Activated CD4-positive, alpha-beta memory T cell treated with anti-CD3 and anti-CD28 coated beads for 36 hours (primary cell): ENCODE measurements at regions not wholly inside any gene's neighbourhood (a gene's known extent, or its start where the extent isn't known, plus 50 kb on each side); places are given as distances from the start of the nearest gene placed in this dataset.
"Not testable (repeated sequence)": the region's sequence is repeated elsewhere in the genome, so short reads cannot be mapped to it uniquely, and the experiment has no call there.

Source experiments
- CTCF ChIA-PET: fragments of 350-600 bp; sonication (Branson Sonifier 250); formaldehyde crosslinking; loops from one replicate; lab custom pipeline; 2021; ENCODE audit warnings: antibody characterized with exemption, inconsistent platforms; lab: Charles Lee
- POLR2A ChIA-PET: fragments of 350-600 bp; sonication (Branson Sonifier 250); formaldehyde crosslinking; loops from one replicate; lab custom pipeline; 2021; ENCODE audit warnings: antibody characterized with exemption; lab: Charles Lee
- DNase-seq: peaks from one replicate; pipeline ENCODE4 v3.0.0-alpha.2; 2020
- H3K27ac Mint-ChIP-seq: one replicate; pipeline ENCODE4 v1.8.0; 2021; ENCODE audit warnings: mixed read lengths
- H3K27me3 Mint-ChIP-seq: one replicate; pipeline ENCODE4 v1.8.0; 2021; ENCODE audit warnings: mixed read lengths
- H3K36me3 Mint-ChIP-seq: one replicate; pipeline ENCODE4 v1.8.0; 2021; ENCODE audit warnings: mixed read lengths
- H3K4me1 Mint-ChIP-seq: one replicate; pipeline ENCODE4 v1.8.0; 2021; ENCODE audit warnings: low read depth, mixed read lengths
- H3K4me3 Mint-ChIP-seq: one replicate; pipeline ENCODE4 v1.8.0; 2021; ENCODE audit warnings: mild to moderate bottlenecking, mixed read lengths
- H3K9me3 Mint-ChIP-seq: one replicate; pipeline ENCODE4 v1.8.0; 2021; ENCODE audit warnings: mixed read lengths
- intact Hi-C: fragments of 100-400 bp; cut with micrococcal nuclease; formaldehyde crosslinking; loops from one replicate; pipeline ENCODE4 v1.15.1; 2023

- DNase-seq: no peak
- H3K4me1 Mint-ChIP-seq: no peaks in the 10 kb centered on the region
- no peak overlapping the region for H3K4me3 Mint-ChIP-seq
- ChIA-PET CTCF (no interaction called here), POLR2A (no interaction called here)
- no peaks in the 10 kb centered on the region for H3K27me3 Mint-ChIP-seq
- no peaks in the 10 kb centered on the region for H3K36me3 Mint-ChIP-seq
- intact Hi-C loops: no loop called here
- H3K9me3 Mint-ChIP-seq: peaks cover 30% of the 10 kb centered on the region
- no peak overlapping the region for H3K27ac Mint-ChIP-seq
These were observed 462.1 kb downstream of the TMEM38B start for GRCh38 chr9:106156465-106156864.

- Mint-ChIP-seq H3K27me3 (no peaks in the 10 kb centered on the region), H3K27ac (no peak overlapping the region), H3K36me3 (no peaks in the 10 kb centered on the region), H3K4me1 (no peaks in the 10 kb centered on the region), H3K9me3 (peaks cover 18% of the 10 kb centered on the region), H3K4me3 (no peak overlapping the region)
- DNase-seq: no peak
- POLR2A ChIA-PET: no interaction called here
- CTCF ChIA-PET: no interaction called here
- intact Hi-C loops: no loop called here
These were observed 477.9 kb downstream of the TMEM38B start for GRCh38 chr9:106172265-106172664.

- peaks cover 14% of the 10 kb centered on the region for H3K9me3 Mint-ChIP-seq
- H3K4me1 Mint-ChIP-seq: no peaks in the 10 kb centered on the region
- CTCF ChIA-PET: no interaction called here
- no peak for DNase-seq
- intact Hi-C loops: no loop called here
- no peaks in the 10 kb centered on the region for H3K27me3 Mint-ChIP-seq
- no peak overlapping the region for H3K4me3 Mint-ChIP-seq
- POLR2A ChIA-PET: no interaction called here
- H3K36me3 Mint-ChIP-seq: no peaks in the 10 kb centered on the region
- H3K27ac Mint-ChIP-seq: no peak overlapping the region
These were observed 480.0 kb downstream of the TMEM38B start for GRCh38 chr9:106174346-106174745.

- Mint-ChIP-seq H3K4me3 (no peak overlapping the region), H3K36me3 (no peaks in the 10 kb centered on the region), H3K9me3 (peaks cover 10% of the 10 kb centered on the region), H3K4me1 (no peaks in the 10 kb centered on the region), H3K27ac (no peak overlapping the region), H3K27me3 (no peaks in the 10 kb centered on the region)
- no peak for DNase-seq
- ChIA-PET CTCF (no interaction called here), POLR2A (no interaction called here)
- intact Hi-C loops: no loop called here
These were observed 482.9 kb downstream of the TMEM38B start for GRCh38 chr9:106177216-106177615.

- Mint-ChIP-seq H3K36me3 (no peaks in the 10 kb centered on the region), H3K4me3 (no peak overlapping the region), H3K27me3 (no peaks in the 10 kb centered on the region), H3K27ac (no peak overlapping the region), H3K9me3 (peaks cover 10% of the 10 kb centered on the region), H3K4me1 (no peaks in the 10 kb centered on the region)
- intact Hi-C loops: no loop called here
- ChIA-PET POLR2A (no interaction called here), CTCF (no interaction called here)
- DNase-seq: no peak
These were observed 484.9 kb downstream of the TMEM38B start for GRCh38 chr9:106179191-106179590.

- H3K4me1 Mint-ChIP-seq, H3K36me3 Mint-ChIP-seq, intact Hi-C loops, H3K27me3 Mint-ChIP-seq, DNase-seq, POLR2A ChIA-PET, H3K4me3 Mint-ChIP-seq, H3K27ac Mint-ChIP-seq: not testable (repeated sequence)
- H3K9me3 Mint-ChIP-seq: peaks cover 48% of the 10 kb centered on the region
- CTCF ChIA-PET: interaction anchor here (0.6 kb wide), 1 partner anchor 360 kb away, joined by 3 read pairs; no protein-coding TSS in a partner anchor
These were observed 509.6 kb downstream of the TMEM38B start for GRCh38 chr9:106203815-106204516.

GRCh38 chr9:106207298-106207697, 513.0 kb downstream of the TMEM38B start:
- intact Hi-C loops: no loop called here
- Mint-ChIP-seq H3K27ac (no peak overlapping the region), H3K4me1 (no peaks in the 10 kb centered on the region), H3K27me3 (no peaks in the 10 kb centered on the region), H3K9me3 (peaks cover 28% of the 10 kb centered on the region), H3K36me3 (no peaks in the 10 kb centered on the region), H3K4me3 (no peak overlapping the region)
- no peak for DNase-seq
- ChIA-PET POLR2A (no interaction called here), CTCF (no interaction called here)

GRCh38 chr9:106218427-106218826, 524.1 kb downstream of the TMEM38B start:
- ChIA-PET CTCF (no interaction called here), POLR2A (no interaction called here)
- Mint-ChIP-seq H3K4me1 (no peaks in the 10 kb centered on the region), H3K9me3 (peaks cover 27% of the 10 kb centered on the region), H3K36me3 (no peaks in the 10 kb centered on the region), H3K27ac (no peak overlapping the region), H3K4me3 (no peak overlapping the region), H3K27me3 (no peaks in the 10 kb centered on the region)
- no peak for DNase-seq
- intact Hi-C loops: no loop called here

GRCh38 chr9:106218854-106219253, 524.5 kb downstream of the TMEM38B start:
- H3K27ac Mint-ChIP-seq: no peak overlapping the region
- H3K4me1 Mint-ChIP-seq: no peaks in the 10 kb centered on the region
- ChIA-PET CTCF (no interaction called here), POLR2A (no interaction called here)
- DNase-seq: no peak
- intact Hi-C loops: no loop called here
- H3K9me3 Mint-ChIP-seq: peaks cover 30% of the 10 kb centered on the region
- no peaks in the 10 kb centered on the region for H3K36me3 Mint-ChIP-seq
- no peaks in the 10 kb centered on the region for H3K27me3 Mint-ChIP-seq
- H3K4me3 Mint-ChIP-seq: no peak overlapping the region

GRCh38 chr9:106220415-106220814, 526.1 kb downstream of the TMEM38B start:
- H3K4me1 Mint-ChIP-seq: no peaks in the 10 kb centered on the region

GRCh38 chr9:106228861-106229260, 534.5 kb downstream of the TMEM38B start:
- H3K27ac Mint-ChIP-seq: no peak overlapping the region
- no peaks in the 10 kb centered on the region for H3K36me3 Mint-ChIP-seq
- H3K27me3 Mint-ChIP-seq: no peaks in the 10 kb centered on the region
- no peaks in the 10 kb centered on the region for H3K4me1 Mint-ChIP-seq
- POLR2A ChIA-PET: interaction anchor here (0.7 kb wide), 1 partner anchor 132 kb away, joined by 4 read pairs; no protein-coding TSS in a partner anchor
- H3K9me3 Mint-ChIP-seq: peaks cover 52% of the 10 kb centered on the region
- H3K4me3 Mint-ChIP-seq: no peak overlapping the region
- CTCF ChIA-PET: no interaction called here
- intact Hi-C loops: no loop called here
- no peak for DNase-seq

More at GRCh38 chr9:106220415-106220814, 526.1 kb downstream of the TMEM38B start:
- intact Hi-C loops: no loop called here
- no peaks in the 10 kb centered on the region for H3K27me3 Mint-ChIP-seq
- H3K9me3 Mint-ChIP-seq: peaks cover 46% of the 10 kb centered on the region
- ChIA-PET CTCF (no interaction called here), POLR2A (no interaction called here)
- H3K4me3 Mint-ChIP-seq: no peak overlapping the region
- no peaks in the 10 kb centered on the region for H3K36me3 Mint-ChIP-seq
- no peak overlapping the region for H3K27ac Mint-ChIP-seq
- no peak for DNase-seq

- intact Hi-C loops: no loop called here
- H3K36me3 Mint-ChIP-seq: no peaks in the 10 kb centered on the region
- H3K4me3 Mint-ChIP-seq: no peak overlapping the region
- DNase-seq: no peak
- H3K27me3 Mint-ChIP-seq: no peaks in the 10 kb centered on the region
- peaks cover 38% of the 10 kb centered on the region for H3K9me3 Mint-ChIP-seq
- no peak overlapping the region for H3K27ac Mint-ChIP-seq
- ChIA-PET POLR2A (no interaction called here), CTCF (no interaction called here)
- H3K4me1 Mint-ChIP-seq: no peaks in the 10 kb centered on the region
These were observed 538.8 kb downstream of the TMEM38B start for GRCh38 chr9:106233116-106233515.

- not testable (repeated sequence) for H3K27me3 Mint-ChIP-seq
These were observed 566.6 kb downstream of the TMEM38B start for GRCh38 chr9:106260908-106261307.

More at GRCh38 chr9:106260908-106261307, 566.6 kb downstream of the TMEM38B start:
- H3K4me1 Mint-ChIP-seq, H3K4me3 Mint-ChIP-seq, DNase-seq, H3K36me3 Mint-ChIP-seq, H3K27ac Mint-ChIP-seq, POLR2A ChIA-PET, CTCF ChIA-PET, intact Hi-C loops: not testable (repeated sequence)
- H3K9me3 Mint-ChIP-seq: peaks cover 24% of the 10 kb centered on the region
